NCI-H345 treated with DMSO at 0.1 percent for 48 hours (cell line): ENCODE measurements at regions not wholly inside any gene's neighbourhood (a gene's known extent, or its start where the extent isn't known, plus 50 kb on each side); places are given as distances from the start of the nearest gene placed in this dataset.

Experiments used
- DNase-seq: peaks from one replicate; lab custom pipeline; 2025; ENCODE audit not compliant: unreplicated experiment; lab: John Stamatoyannopoulos, UW

- DNase-seq, result no peak
These were observed 116.4 kb downstream of the TM9SF2 start for GRCh38 chr13:99617474-99618255.

GRCh38 chr13:99614465-99614885 is 113.2 kb downstream of the TM9SF2 start:
- DNase-seq, result no peak
